ENCODE measurements at regions not wholly inside any gene's neighbourhood (a gene's known extent, or its start where the extent isn't known, plus 50 kb on each side); places are given as distances from the start of the nearest gene placed in this dataset.

GRCh38 chr18:10074728-10075127, 160.9 kb downstream of the VAPA start:
- TF ChIP-seq CTCF (IDR thresholded peaks at IDR 0.05) (no peak), POLR2AphosphoS5 (IDR thresholded peaks at IDR 0.05; ENCODE audit: insufficient read depth in 1 of 2, low read depth in 1 of 2) (no peak)
